ENCODE measurements at regions not wholly inside any gene's neighbourhood (a gene's known extent, or its start where the extent isn't known, plus 50 kb on each side); places are given as distances from the start of the nearest gene placed in this dataset.

GRCh38 chr18:66826211-66826610 lies 222.3 kb upstream of the CDH19 start:
- DNase-seq: no peak

DNA sequence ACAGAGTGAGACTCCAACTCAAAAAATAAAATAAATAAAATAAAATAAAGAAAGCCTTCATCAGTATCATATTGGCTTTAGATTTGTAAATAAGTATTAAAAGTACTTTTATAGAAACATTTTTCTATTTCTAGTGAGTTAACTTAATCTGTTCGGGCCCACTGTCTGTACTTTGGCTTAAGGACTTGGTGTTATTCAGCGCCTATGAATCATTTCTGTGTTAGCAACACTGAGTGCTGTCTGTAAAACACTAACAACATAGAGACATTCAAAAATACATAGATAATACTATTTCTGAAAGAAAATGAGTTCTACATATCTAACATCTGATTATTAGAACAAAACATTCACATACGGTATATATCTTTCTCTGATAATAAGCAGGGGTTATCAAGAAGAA lies 221.5 kb upstream of the CDH19 start:
- no peak for DNase-seq

DNA sequence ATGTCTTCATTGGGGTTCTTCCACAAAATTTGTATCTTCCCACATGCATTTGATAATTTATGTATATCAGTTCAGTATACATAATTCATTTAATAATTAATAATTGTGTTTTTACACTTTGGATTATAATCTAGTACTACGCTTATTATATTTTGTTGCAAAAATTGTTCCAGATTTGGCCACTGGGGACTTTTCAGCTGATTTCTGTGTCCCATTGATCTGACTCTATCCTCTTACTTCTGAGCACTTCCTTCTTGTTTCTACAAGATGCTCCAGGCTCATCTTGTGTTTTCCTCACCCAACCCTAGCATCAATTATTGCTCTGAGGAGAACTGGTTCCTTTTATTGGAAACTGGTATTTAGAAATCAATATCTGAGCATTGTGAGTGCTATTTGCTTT lies 215.3 kb upstream of the CDH19 start:
- DNase-seq: no peak

DNA sequence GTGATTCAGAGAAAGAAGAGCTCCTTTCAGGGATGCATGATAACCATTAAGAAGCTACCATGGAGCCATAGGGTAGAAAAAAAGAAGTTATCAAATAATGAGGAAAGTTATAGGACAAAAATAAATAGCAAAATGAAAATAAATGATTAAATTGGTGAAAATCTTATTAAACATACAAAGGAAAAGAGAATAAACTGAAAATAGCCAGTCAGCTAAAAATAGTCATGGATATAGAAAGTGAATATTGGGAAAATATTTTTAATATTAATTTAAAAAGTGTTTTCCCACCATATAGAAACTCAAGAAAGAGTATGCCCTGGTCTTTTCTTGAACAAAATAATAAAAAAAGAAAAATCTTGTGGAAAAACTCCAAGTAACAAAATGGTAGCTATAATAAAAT lies 209.2 kb upstream of the CDH19 start:
- no peak for DNase-seq

DNA sequence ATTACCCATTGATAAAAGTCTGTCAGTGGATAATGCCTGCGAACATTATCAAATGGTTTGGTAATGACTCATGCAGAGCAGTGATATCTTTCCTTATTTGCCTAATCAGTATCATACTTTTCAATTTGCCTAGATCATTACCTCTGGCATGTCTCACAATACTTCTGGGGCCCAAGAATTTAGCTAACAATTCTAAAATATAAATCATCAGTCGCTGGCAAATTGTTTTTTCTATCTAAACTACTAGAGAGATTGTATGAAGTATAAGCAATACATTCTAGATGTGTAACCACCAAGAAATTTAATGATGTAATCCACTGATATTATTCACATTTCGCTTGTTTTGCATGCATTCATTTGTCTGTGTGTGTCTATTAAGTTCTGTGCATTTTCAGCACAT lies 191.2 kb upstream of the CDH19 start:
- DNase-seq: peak; percentile 58

- DNase-seq: peak; percentile 74
Measured at GRCh38 chr18:66792466-66792865, 188.6 kb upstream of the CDH19 start.

GRCh38 chr18:66780609-66781008 lies 176.7 kb upstream of the CDH19 start:
- DNase-seq: no peak

DNA sequence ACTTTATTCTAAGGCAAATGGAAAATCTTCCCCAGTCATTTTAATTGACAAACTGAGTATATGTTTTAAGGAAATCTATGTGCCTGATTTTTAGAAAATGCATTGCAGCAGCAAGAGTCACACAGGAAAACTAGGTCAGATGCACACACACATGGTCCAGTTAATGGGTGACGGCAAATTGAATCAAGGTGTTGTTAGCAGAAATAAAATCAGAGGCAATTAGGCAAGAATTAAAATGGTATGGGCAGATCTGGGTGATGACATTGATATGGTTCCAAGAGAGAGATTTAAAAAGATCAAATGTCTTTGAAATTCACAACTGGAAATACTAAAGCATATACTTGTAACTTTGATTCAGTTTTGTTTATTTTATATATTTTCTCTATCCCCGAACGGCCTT lies 174.2 kb upstream of the CDH19 start:
- DNase-seq: no peak

DNA sequence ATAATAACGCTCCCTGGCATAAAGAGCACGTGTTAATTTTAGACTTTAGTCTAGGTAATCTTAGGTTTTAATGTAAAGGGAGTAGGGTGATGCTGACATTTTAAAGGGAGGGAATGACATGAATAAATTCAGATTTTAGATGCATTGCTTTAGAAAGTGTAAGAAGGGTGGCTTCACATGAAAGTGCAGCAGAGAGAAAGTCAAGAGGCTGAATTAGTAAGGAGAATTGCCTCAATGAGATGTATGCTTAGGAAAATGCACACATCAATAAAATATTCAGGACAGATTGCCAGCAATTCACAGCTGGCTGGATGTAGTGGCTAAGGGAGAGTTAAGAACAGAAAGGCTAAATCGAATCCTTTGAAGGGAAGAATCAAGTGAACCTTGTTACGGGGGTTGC lies 165.5 kb upstream of the CDH19 start:
- no peak for DNase-seq

- no peak for DNase-seq
Measured at GRCh38 chr18:66764230-66764629, 160.3 kb upstream of the CDH19 start.

GRCh38 chr18:66761166-66761565 lies 157.3 kb upstream of the CDH19 start:
- no peak for DNase-seq

GRCh38 chr18:66760559-66760958 lies 156.7 kb upstream of the CDH19 start:
- DNase-seq: no peak

DNA sequence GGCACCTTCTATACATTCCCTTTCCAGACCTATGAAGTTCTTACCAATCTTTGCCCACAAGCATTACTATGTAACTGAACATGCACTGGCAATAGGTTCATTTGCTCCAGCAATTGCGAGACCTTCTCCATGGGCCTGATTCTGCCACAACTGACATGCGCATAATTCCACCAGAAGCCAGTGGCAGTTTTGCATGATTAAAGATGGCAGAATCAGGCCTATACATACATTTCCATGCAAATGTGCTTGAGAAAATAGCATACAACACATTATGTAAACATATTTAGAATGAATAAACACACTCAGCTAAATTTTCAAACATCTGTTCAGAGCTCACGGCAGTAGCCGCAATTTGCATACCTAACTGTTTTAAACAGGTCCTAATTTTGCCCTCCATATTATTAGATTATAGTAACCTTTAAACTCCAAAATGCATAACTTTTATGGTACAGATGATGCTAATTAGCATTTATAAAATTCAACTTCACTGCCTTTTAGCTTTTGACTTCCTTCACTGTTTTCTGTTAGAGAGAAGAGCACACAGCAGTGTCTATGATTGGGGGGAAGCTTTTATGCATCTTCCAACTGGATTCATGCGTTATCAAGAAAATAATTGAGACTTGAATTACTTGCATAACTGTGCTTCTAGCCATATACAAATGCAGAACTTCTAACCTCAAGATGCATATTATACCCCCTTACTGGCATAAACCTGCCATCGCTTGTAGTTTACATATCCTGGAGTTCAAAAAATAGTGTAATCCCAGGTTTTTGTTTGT lies 155.3 kb upstream of the CDH19 start:
- no peak for DNase-seq

GRCh38 chr18:66757946-66758345 lies 154.1 kb upstream of the CDH19 start:
- no peak for DNase-seq

- peak; percentile 39 for DNase-seq
Measured at GRCh38 chr18:66754335-66754734, 150.4 kb upstream of the CDH19 start.

DNA sequence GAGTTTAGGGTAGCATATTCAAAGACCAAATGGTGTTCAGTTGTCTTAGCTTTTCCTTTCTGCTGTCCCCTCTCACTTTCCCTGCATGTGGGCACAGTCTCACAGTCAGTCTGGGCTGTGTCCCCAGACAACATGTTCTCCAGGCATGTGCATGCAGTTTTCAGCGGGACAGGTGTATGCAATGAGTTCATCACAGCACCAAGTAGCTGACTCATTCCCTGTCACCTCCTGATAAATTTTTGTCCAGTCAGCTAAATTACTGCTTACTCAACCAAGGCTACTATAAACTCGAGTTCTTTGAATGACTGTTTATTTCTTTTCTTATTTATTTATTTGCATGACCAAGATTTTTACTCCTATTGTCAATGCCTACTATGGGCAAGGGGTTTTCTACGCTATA lies 148.8 kb upstream of the CDH19 start:
- no peak for DNase-seq

- DNase-seq: no peak
Measured at GRCh38 chr18:66749481-66750035, 145.7 kb upstream of the CDH19 start.

- no peak for DNase-seq
Measured at GRCh38 chr18:66749030-66749429, 145.1 kb upstream of the CDH19 start.

- no peak for DNase-seq
Measured at GRCh38 chr18:66742832-66743231, 138.9 kb upstream of the CDH19 start.

DNA sequence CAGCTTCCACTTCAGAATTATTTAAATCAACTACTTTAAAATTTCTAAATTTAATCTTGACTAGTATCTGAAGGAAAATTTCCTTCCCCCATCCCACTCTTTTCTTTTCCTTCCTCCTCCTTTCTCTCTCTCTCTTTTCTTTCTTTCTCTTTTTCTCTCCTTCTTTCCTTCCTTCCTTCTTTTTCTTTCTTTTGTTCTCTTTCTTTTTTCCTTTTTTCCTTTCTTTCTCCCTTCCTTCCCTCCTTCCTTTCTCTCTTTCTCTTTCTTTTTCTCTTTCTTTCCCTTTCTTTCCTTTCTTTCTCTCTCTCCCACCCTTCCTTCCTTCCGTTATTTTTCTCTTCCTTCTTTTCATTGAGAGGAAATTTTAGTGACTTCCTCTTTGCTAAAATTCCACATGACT lies 132.0 kb upstream of the CDH19 start:
- no peak for DNase-seq

DNA sequence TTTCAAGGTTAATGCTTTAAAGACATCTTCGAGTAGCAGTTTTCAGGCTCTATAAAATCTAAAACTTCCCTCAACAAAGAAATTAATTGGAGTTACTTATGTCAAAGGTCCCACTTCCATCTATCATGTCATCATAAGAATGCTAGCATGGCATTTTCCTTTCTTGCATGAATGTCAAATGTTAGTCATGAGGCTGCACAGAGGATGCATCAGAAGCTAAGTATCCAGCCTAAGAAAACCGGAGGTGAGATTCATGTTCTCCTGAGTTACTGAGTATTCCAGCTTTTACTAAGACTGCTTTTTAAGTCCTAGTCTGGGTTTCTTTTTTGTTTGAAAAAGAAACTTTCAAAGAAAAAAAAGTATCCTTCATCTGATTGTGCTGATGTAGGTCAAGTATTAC lies 130.6 kb upstream of the CDH19 start:
- peak; percentile 65 for DNase-seq

GRCh38 chr18:66731890-66732289 lies 128.0 kb upstream of the CDH19 start:
- no peak for DNase-seq

- DNase-seq: no peak
Measured at GRCh38 chr18:66729442-66730239, 125.8 kb upstream of the CDH19 start.

GRCh38 chr18:66728951-66729350 lies 125.1 kb upstream of the CDH19 start:
- DNase-seq: no peak

Measured in NCI-H226 (cell line).